GM10266 (cell line): ENCODE measurements at regions not wholly inside any gene's neighbourhood (a gene's known extent, or its start where the extent isn't known, plus 50 kb on each side); places are given as distances from the start of the nearest gene placed in this dataset.

Source experiments
- DNase-seq: peaks from one replicate; pipeline ENCODE4 v3.0.0; 2012; ENCODE audit errors: extremely low spot score
- CTCF ChIP-seq: IDR thresholded peaks from 2 replicates; pipeline ENCODE4 v1.5.1; 2012; ENCODE audit warnings: mild to moderate bottlenecking, low read depth; ENCODE audit not compliant: control insufficient read depth, insufficient read depth; ENCODE audit errors: missing control alignments

GRCh38 chr13:57824121-57824520 lies 192.6 kb downstream of the PCDH17 start:
- no peak for DNase-seq
- no peak for TF ChIP-seq CTCF

- DNase-seq: no peak
- TF ChIP-seq CTCF: no peak
Observed at GRCh38 chr13:57825066-57825465, 193.5 kb downstream of the PCDH17 start.

- no peak for DNase-seq
- TF ChIP-seq CTCF: no peak
Observed at GRCh38 chr13:57829496-57829895, 198.0 kb downstream of the PCDH17 start.

GRCh38 chr13:57832187-57832586 lies 200.6 kb downstream of the PCDH17 start:
- no peak for DNase-seq

GRCh38 chr13:57837801-57838200 lies 206.3 kb downstream of the PCDH17 start:
- DNase-seq: no peak
- TF ChIP-seq CTCF: no peak

More at GRCh38 chr13:57832187-57832586, 200.6 kb downstream of the PCDH17 start:
- TF ChIP-seq CTCF: no peak

- DNase-seq: no peak
Observed at GRCh38 chr13:57843521-57843920, 212.0 kb downstream of the PCDH17 start.

GRCh38 chr13:57846600-57847173 lies 215.1 kb downstream of the PCDH17 start:
- TF ChIP-seq CTCF: no peak

More at GRCh38 chr13:57843521-57843920, 212.0 kb downstream of the PCDH17 start:
- no peak for TF ChIP-seq CTCF

More at GRCh38 chr13:57846600-57847173, 215.1 kb downstream of the PCDH17 start:
- no peak for DNase-seq
